ENCODE measurements at regions not wholly inside any gene's neighbourhood (a gene's known extent, or its start where the extent isn't known, plus 50 kb on each side); places are given as distances from the start of the nearest gene placed in this dataset.

DNA sequence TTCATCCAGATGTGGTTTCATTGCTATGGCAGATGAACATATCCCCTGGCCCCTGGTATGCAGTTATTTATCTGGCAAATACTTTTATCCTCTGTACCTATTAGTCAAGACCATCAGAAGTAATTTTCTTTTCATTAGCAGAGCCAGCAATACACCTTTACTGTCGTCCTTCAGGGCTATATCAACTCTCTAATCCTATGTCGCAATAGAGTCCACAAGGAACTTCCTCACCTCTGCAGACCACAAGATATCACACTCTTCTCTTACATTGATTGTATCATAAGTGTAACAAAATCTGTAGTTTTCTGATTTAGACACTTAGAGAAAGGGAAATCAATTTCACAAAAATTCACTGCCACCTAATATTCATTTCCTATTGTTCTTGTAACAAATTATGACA lies 252.9 kb upstream of the DCC start:
- Histone ChIP-seq H3K9me3 (no peaks in the 10 kb centered on the region), H3K27ac (no peak overlapping the region), H3K4me1 (replicated peaks) (no peaks in the 10 kb centered on the region), H3K4me3 (no peak overlapping the region), H3K36me3 (no peaks in the 10 kb centered on the region), H3K27me3 (replicated peaks; ENCODE audit: insufficient read depth) (no peaks in the 10 kb centered on the region)
- intact Hi-C loops (cut with DNase I): no loop called here
- no peak for DNase-seq (ENCODE audit: low spot score)
- 68% methylated on average over 2 of the region's 2 CpGs for WGBS
- TF ChIP-seq, protein P1, sequence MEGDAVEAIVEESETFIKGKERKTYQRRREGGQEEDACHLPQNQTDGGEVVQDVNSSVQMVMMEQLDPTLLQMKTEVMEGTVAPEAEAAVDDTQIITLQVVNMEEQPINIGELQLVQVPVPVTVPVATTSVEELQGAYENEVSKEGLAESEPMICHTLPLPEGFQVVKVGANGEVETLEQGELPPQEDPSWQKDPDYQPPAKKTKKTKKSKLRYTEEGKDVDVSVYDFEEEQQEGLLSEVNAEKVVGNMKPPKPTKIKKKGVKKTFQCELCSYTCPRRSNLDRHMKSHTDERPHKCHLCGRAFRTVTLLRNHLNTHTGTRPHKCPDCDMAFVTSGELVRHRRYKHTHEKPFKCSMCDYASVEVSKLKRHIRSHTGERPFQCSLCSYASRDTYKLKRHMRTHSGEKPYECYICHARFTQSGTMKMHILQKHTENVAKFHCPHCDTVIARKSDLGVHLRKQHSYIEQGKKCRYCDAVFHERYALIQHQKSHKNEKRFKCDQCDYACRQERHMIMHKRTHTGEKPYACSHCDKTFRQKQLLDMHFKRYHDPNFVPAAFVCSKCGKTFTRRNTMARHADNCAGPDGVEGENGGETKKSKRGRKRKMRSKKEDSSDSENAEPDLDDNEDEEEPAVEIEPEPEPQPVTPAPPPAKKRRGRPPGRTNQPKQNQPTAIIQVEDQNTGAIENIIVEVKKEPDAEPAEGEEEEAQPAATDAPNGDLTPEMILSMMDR (IDR thresholded peaks at IDR 0.05): no peak
- no peak for TF ChIP-seq POLR2A (IDR thresholded peaks at IDR 0.05)
- no peak for TF ChIP-seq POLR2AphosphoS5 (IDR thresholded peaks at IDR 0.05)

- DNase-seq (ENCODE audit: low spot score): no peak
- no peak overlapping the region for H3K27ac ChIP-seq
- TF ChIP-seq, protein P1 (IDR thresholded peaks at IDR 0.05): no peak
- TF ChIP-seq POLR2A (IDR thresholded peaks at IDR 0.05): no peak
- intact Hi-C loops (cut with DNase I): no loop called here
- H3K4me1 ChIP-seq (replicated peaks): no peaks in the 10 kb centered on the region
- no peaks in the 10 kb centered on the region for H3K36me3 ChIP-seq
- no peaks in the 10 kb centered on the region for H3K27me3 ChIP-seq (replicated peaks; ENCODE audit: insufficient read depth)
- no peaks in the 10 kb centered on the region for H3K9me3 ChIP-seq
- no peak overlapping the region for H3K4me3 ChIP-seq
Observed at GRCh38 chr18:52090005-52090404, 250.0 kb upstream of the DCC start.

DNA sequence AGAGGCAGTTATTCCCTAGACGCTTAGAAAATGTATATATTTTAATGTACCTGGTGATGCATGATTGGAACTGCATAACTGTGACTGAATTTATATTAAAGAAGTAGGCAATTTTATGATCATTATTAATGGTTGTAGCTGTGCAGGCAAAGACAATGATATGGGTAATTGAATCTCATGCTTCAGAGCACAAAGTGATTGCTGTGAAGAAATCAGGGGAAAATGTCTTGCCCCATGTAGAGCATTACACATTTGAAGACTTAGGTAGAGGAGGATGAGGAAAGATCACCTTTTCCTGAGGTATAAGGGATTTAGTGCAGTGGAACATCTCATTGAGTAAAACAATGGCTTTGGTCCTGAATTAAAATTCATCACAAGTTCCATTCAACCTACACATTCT lies 246.8 kb upstream of the DCC start:
- no peak for DNase-seq (ENCODE audit: low spot score)
- intact Hi-C loops (cut with DNase I): no loop called here
- H3K9me3 ChIP-seq: no peaks in the 10 kb centered on the region
- TF ChIP-seq POLR2AphosphoS5 (IDR thresholded peaks at IDR 0.05): no peak
- no peak overlapping the region for H3K27ac ChIP-seq
- 95% methylated on average over 1 of the region's 1 CpG for WGBS
- H3K4me3 ChIP-seq: no peak overlapping the region
- no peaks in the 10 kb centered on the region for H3K4me1 ChIP-seq (replicated peaks)
- no peaks in the 10 kb centered on the region for H3K27me3 ChIP-seq (replicated peaks; ENCODE audit: insufficient read depth)
- no peaks in the 10 kb centered on the region for H3K36me3 ChIP-seq

DNA sequence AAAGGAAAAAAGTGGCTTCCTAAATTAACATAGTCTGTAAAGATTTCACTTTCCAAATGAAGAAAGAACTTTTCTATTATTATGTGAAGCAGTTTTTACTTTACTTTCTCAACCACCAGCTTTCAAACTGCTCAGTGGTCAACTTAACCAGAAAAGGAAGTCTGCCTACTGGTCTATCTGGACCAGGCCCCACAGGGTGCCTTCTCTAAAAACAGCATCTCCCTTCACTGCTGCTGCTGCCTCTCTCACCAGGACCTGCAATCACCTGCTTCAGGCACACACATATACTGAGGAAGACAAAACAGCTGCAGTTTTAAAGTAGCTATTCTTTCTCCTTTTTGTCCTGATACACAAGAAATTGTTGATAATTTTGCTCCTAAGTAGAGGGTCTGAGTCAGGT lies 221.3 kb upstream of the DCC start:
- intact Hi-C loops (cut with DNase I): no loop called here
- no peak for DNase-seq (ENCODE audit: low spot score)
- Histone ChIP-seq H3K4me1 (replicated peaks) (no peaks in the 10 kb centered on the region), H3K4me3 (no peak overlapping the region), H3K27ac (no peak overlapping the region), H3K36me3 (no peaks in the 10 kb centered on the region), H3K27me3 (replicated peaks; ENCODE audit: insufficient read depth) (no peaks in the 10 kb centered on the region), H3K9me3 (no peaks in the 10 kb centered on the region)
- no peak for TF ChIP-seq POLR2A (IDR thresholded peaks at IDR 0.05)
- no peak for TF ChIP-seq POLR2AphosphoS5 (IDR thresholded peaks at IDR 0.05)
- TF ChIP-seq, protein P1 (IDR thresholded peaks at IDR 0.05): no peak

DNA sequence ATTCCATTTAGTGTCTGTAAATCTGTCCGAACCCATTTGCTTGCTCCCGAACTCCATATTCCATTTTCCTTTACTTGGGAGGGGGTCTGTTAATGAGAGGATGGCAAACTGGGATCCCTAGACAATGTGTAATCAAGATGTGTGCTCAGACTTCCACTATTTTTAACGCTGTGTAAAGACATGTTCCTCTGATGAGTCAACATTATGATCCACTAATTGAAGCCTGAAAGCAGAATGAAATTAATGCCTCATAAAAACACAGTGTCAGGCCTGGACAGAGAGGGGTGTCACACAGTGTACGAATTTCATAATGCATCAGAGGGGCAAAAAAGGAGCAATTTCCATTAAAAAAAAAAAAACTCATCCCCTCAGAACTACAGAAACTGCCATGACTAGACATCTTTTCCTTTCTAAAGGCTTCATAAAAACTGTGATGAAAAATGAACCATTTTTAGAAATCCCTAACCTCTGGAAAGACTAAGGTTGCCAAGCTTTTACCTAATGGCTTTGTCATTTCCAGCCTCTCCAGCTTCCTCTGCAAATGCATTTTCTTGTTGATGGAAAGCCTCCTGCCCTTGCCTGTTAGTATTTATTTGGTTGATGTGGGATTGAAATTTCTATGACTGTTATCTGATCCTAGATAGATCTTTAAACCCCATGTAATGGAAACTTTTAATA lies 209.2 kb upstream of the DCC start:
- H3K4me3 ChIP-seq: no peak overlapping the region
- no peaks in the 10 kb centered on the region for H3K9me3 ChIP-seq
- H3K4me1 ChIP-seq (replicated peaks): no peaks in the 10 kb centered on the region
- no peaks in the 10 kb centered on the region for H3K27me3 ChIP-seq (replicated peaks; ENCODE audit: insufficient read depth)
- no peaks in the 10 kb centered on the region for H3K36me3 ChIP-seq
- DNase-seq (ENCODE audit: low spot score): no peak
- 35% methylated on average over 4 of the region's 4 CpGs for WGBS
- H3K27ac ChIP-seq: no peak overlapping the region
- intact Hi-C loops (cut with DNase I): no loop called here
- no peak for TF ChIP-seq POLR2A (IDR thresholded peaks at IDR 0.05)
- TF ChIP-seq, protein P1 (IDR thresholded peaks at IDR 0.05): no peak
- TF ChIP-seq POLR2AphosphoS5 (IDR thresholded peaks at IDR 0.05): no peak
